ENCODE measurements at regions not wholly inside any gene's neighbourhood (a gene's known extent, or its start where the extent isn't known, plus 50 kb on each side); places are given as distances from the start of the nearest gene placed in this dataset.

DNA sequence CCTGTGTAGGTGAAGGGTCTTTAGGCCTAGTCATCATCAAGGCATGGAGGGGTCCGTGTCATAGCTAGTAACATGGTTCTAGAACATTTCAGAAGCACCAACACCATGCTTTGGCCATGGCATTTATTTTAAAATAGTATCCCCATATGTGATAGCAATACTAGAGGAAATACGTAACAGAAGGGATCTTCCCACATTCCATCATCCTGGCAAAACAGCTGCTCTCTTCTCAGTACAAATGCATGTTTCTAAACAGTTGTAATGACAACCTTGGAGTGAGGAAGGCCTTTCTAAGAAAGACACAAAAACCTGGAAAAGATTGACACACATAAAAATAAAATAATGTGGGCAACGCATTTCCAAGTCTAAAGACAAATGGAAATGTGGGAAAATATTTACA is 97.6 kb downstream of the GADD45G start:
- no peak for TF ChIP-seq POLR2A (IDR thresholded peaks at IDR 0.05; ENCODE audit: borderline replicate concordance, extremely low read depth, insufficient read depth, insufficient read length)
- no peak for TF ChIP-seq CTCF (IDR thresholded peaks at IDR 0.05 in 2 of 3, conservative IDR thresholded peaks at IDR 0.05 in 1 of 3; ENCODE audit: borderline replicate concordance in 1 of 3, insufficient read depth in 1 of 3, low read depth in 2 of 3, low read length in 2 of 3)
- no peak for TF ChIP-seq EGR1 (IDR thresholded peaks at IDR 0.05; ENCODE audit: low read depth)
